HepG2 (cell line): ENCODE measurements at regions not wholly inside any gene's neighbourhood (a gene's known extent, or its start where the extent isn't known, plus 50 kb on each side); places are given as distances from the start of the nearest gene placed in this dataset.

Experiments
- ATAC-seq: fragments of 200-7000 bp; cut with Tn5 transposase; 3 replicates; pipeline ENCODE4 v1.9.1; 2020; ENCODE audit warnings: mild to moderate bottlenecking, moderate library complexity
- BruUV-seq: library from RNA; stranded (reverse); fragments of 400-500 nt; replicated peaks from 2 replicates; lab custom pipeline; 2021; lab: Mats Ljungman, UMichigan
- CTCF ChIA-PET: fragments of 300-600 bp; formaldehyde crosslinking; extraction: SDS; loops from one replicate; lab custom pipeline; 2021; ENCODE audit warnings: low total read pairs, inconsistent platforms, low intra/inter-chr PET ratio; lab: Yijun Ruan, JAX
- POLR2A ChIA-PET: fragments of 350-600 bp; sonication (Branson Sonifier 250); formaldehyde crosslinking; loops from one replicate; lab custom pipeline; 2020; ENCODE audit warnings: antibody characterized with exemption, inconsistent platforms; lab: Yijun Ruan, JAX
- DNase-seq: peaks from one replicate; pipeline ENCODE4 v3.0.0-alpha.2; 2015; ENCODE audit warnings: low spot score
- FAIRE-seq: peaks from 3 replicates; lab custom pipeline; 2011; peaks lifted over from hg19 to GRCh38; lab: Jason Lieb, UNC
- H2AFZ ChIP-seq: one replicate; pipeline ENCODE4 v1.6.1; 2011; ENCODE audit warnings: low read length, inconsistent platforms
- H3K27ac ChIP-seq: fragments of 300-600 bp; 3 replicates; pipeline ENCODE4 v1.8.0; 2011; ENCODE audit warnings: mixed run types, mild to moderate bottlenecking, mixed read lengths, low read length, inconsistent platforms; ENCODE audit not compliant: insufficient read depth; ENCODE audit errors: extremely low read length
- H3K27me3 ChIP-seq, 2 experiments: fragments of 200-600 bp in 1 of 2; 2 replicates in 1 of 2; 3 replicates in 1 of 2; pipeline versions ENCODE4 v1.6.0 to v1.8.0; 2011; ENCODE audit warnings: low read length in 2 of 2, mild to moderate bottlenecking in 2 of 2, moderate library complexity in 2 of 2, inconsistent platforms in 1 of 2; ENCODE audit not compliant: insufficient read depth in 2 of 2, control insufficient read depth in 1 of 2
- H3K36me3 ChIP-seq, 2 experiments: fragments of 200-600 bp in 1 of 2; replicated peaks in 1 of 2; 2 replicates in 1 of 2; 3 replicates in 1 of 2; pipeline versions ENCODE4 v1.5.1 to v1.8.0; 2011; ENCODE audit warnings: low read length in 2 of 2, inconsistent platforms in 1 of 2; ENCODE audit not compliant: insufficient read depth in 2 of 2, control insufficient read depth in 1 of 2
- H3K4me1 ChIP-seq: 2 replicates; pipeline ENCODE4 v1.5.1; 2012; ENCODE audit warnings: low read length, inconsistent platforms; ENCODE audit not compliant: insufficient read depth
- H3K4me2 ChIP-seq: 2 replicates; pipeline ENCODE4 v1.6.0; 2011; ENCODE audit warnings: low read depth, low read length, inconsistent platforms
- H3K4me3 ChIP-seq, 3 experiments: fragments of 200-600 bp in 1 of 3; sonication (generic), shearing (Covaris generic) in 1 of 3; replicated peaks in 1 of 3; 2 replicates each; pipeline ENCODE4 v1.5.1; 2011 to 2016; ENCODE audit warnings: low read length in 3 of 3, inconsistent platforms in 2 of 3, low read depth in 2 of 3, mild to moderate bottlenecking in 2 of 3, control low read depth in 1 of 3, mixed read lengths in 1 of 3; ENCODE audit not compliant: insufficient read depth in 1 of 3
- H3K79me2 ChIP-seq: one replicate; pipeline ENCODE4 v1.6.1; 2011; ENCODE audit warnings: low read length, inconsistent platforms; ENCODE audit not compliant: insufficient read depth
- H3K9ac ChIP-seq: 2 replicates; pipeline ENCODE4 v1.6.0; 2011; ENCODE audit warnings: mild to moderate bottlenecking, low read depth, low read length, inconsistent platforms; ENCODE audit not compliant: insufficient read depth
- H3K9me3 ChIP-seq: 2 replicates; pipeline ENCODE4 v1.5.1; 2012; ENCODE audit warnings: mild to moderate bottlenecking, low read length
- H4K20me1 ChIP-seq: 2 replicates; pipeline ENCODE4 v1.6.0; 2011; ENCODE audit warnings: inconsistent platforms, mild to moderate bottlenecking, low read length, moderate library complexity; ENCODE audit not compliant: insufficient read depth
- CAMTA2 ChIP-seq: sonication (generic); formaldehyde crosslinking; IDR thresholded peaks from 2 replicates; pipeline ENCODE4 v1.4.0; 2020; ENCODE audit warnings: mild to moderate bottlenecking, missing genetic modification reagents, borderline replicate concordance
- REL ChIP-seq: sonication (generic); formaldehyde crosslinking; conservative IDR thresholded peaks from 2 replicates; pipeline ENCODE4 v1.8.0; 2022; ENCODE audit warnings: mild to moderate bottlenecking, missing genetic modification reagents, moderate library complexity
- TCF12 ChIP-seq, 2 experiments: fragments of 450-650 bp in 1 of 2; sonication (generic) in 1 of 2; formaldehyde crosslinking in 1 of 2; IDR thresholded peaks; 2 replicates each; pipeline versions ENCODE4 v1.6.1 to v1.8.0; 2017 to 2022; ENCODE audit warnings: antibody characterized with exemption in 1 of 2, mild to moderate bottlenecking in 1 of 2, missing genetic modification reagents in 1 of 2, moderate library complexity in 1 of 2
- ZFYVE20 ChIP-seq: sonication (generic); formaldehyde crosslinking; IDR thresholded peaks from 2 replicates; pipeline ENCODE4 v1.8.0; 2023; ENCODE audit warnings: low read depth, mild to moderate bottlenecking, moderate library complexity, missing genetic modification reagents, borderline replicate concordance
- WGBS: methylation state at CpG from one replicate; pipeline ENCODE4 v1.1.6; 2017; ENCODE audit warnings: low lambda C conversion rate; 5-methylcytosine and 5-hydroxymethylcytosine counted together
- in situ Hi-C: cut with HindIII; loops from 2 replicates; pipeline ENCODE4 v1.10.0; 2017; ENCODE audit warnings: low pct_unique_long_range_greater_than_20kb; ENCODE audit not compliant: extremely low pct_ligation_motif_present
- intact Hi-C: fragments of 100-400 bp; cut with micrococcal nuclease; formaldehyde crosslinking; loops from one replicate; pipeline ENCODE4 v1.10.0; 2022; ENCODE audit not compliant: unreplicated experiment
- TF ChIP-seq, protein P1 (sequence below): sonication (generic); formaldehyde crosslinking; IDR thresholded peaks from 2 replicates; pipeline ENCODE4 v1.4.0; 2020; ENCODE audit warnings: missing genetic modification reagents
- TF ChIP-seq, protein P2 (sequence below): sonication (generic); formaldehyde crosslinking; IDR thresholded peaks from 2 replicates; pipeline ENCODE4 v1.5.0; 2020; ENCODE audit warnings: missing genetic modification reagents
- TF ChIP-seq, protein P3 (sequence below): IDR thresholded peaks from 2 replicates; pipeline ENCODE4 v1.6.1; 2018; ENCODE audit warnings: missing genetic modification reagents, mild to moderate bottlenecking, missing compliant biosample characterization

DNA sequence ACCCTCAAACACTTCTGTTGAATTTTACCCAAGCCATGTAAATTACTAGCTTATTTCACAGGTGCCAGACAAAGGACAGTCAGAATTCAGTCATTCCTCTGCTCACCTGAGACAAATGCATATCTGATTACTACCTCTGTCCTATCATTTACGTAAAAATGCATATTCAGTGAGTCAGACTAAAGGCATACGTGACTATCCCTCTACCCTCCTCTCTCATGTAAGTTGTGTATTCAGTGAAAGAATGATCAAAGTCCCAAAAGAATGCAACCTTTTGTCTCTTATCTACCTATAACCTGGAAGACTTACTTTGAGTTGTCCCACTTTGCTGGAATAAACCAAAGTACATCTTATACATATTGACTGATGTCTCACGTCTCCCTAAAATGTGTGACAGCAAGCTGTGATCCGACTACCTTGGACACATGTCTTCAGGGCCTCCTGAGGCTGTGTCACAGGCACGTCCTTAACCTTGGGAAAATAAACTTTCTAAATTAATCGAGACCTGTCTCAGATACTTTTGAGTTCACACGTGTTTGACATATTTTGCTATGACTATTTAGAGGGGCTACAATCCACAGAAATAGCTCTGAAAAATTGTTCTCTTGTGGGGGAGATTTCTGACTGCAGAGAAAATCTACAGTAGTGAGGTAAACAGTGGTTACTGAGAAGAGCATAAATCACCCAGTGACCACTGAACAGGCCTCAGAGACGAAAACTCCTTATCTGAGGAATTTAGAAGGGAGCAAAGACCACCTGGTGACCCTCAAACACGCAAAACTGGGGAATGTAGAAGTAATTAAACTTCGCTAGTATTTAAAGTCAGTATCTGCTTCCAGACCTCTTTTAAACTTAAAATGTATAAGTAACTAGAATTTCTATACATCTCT lies 1575.8 kb downstream of the STIM2 start:
- no peaks in the 10 kb centered on the region for H3K79me2 ChIP-seq
- intact Hi-C loops (no loop called here), in situ Hi-C loops (no loop called here)
- H3K9ac ChIP-seq: no peak overlapping the region
- no peak overlapping the region for H2AFZ ChIP-seq
- no peaks in the 10 kb centered on the region for H3K36me3 ChIP-seq
- FAIRE-seq (no peak), DNase-seq (no peak), ATAC-seq (no peak)
- H3K4me2 ChIP-seq: no peak overlapping the region
- no TSS peak for BruUV-seq
- H3K9me3 ChIP-seq: peaks cover 83% of the 10 kb centered on the region
- no peak overlapping the region for H3K27ac ChIP-seq
- H3K4me1 ChIP-seq: no peaks in the 10 kb centered on the region
- WGBS: 0% methylated on average over 10 of the region's 10 CpGs
- ChIA-PET CTCF (no interaction called here), POLR2A (no interaction called here)
- H3K27me3 ChIP-seq: no peaks in the 10 kb centered on the region
- no peak overlapping the region for H3K4me3 ChIP-seq
- TF ChIP-seq, protein P1, sequence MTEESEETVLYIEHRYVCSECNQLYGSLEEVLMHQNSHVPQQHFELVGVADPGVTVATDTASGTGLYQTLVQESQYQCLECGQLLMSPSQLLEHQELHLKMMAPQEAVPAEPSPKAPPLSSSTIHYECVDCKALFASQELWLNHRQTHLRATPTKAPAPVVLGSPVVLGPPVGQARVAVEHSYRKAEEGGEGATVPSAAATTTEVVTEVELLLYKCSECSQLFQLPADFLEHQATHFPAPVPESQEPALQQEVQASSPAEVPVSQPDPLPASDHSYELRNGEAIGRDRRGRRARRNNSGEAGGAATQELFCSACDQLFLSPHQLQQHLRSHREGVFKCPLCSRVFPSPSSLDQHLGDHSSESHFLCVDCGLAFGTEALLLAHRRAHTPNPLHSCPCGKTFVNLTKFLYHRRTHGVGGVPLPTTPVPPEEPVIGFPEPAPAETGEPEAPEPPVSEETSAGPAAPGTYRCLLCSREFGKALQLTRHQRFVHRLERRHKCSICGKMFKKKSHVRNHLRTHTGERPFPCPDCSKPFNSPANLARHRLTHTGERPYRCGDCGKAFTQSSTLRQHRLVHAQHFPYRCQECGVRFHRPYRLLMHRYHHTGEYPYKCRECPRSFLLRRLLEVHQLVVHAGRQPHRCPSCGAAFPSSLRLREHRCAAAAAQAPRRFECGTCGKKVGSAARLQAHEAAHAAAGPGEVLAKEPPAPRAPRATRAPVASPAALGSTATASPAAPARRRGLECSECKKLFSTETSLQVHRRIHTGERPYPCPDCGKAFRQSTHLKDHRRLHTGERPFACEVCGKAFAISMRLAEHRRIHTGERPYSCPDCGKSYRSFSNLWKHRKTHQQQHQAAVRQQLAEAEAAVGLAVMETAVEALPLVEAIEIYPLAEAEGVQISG (CRISPR knock-in tag): no peak
- TF ChIP-seq ZFYVE20 (CRISPR knock-in tag) (no peak), TCF12 (IDR thresholded peaks at IDR 0.05) (no peak), TCF12 (CRISPR knock-in tag; IDR thresholded peaks at IDR 0.05) (no peak), CAMTA2 (no peak), REL (CRISPR knock-in tag) (no peak)
- TF ChIP-seq, protein P2, sequence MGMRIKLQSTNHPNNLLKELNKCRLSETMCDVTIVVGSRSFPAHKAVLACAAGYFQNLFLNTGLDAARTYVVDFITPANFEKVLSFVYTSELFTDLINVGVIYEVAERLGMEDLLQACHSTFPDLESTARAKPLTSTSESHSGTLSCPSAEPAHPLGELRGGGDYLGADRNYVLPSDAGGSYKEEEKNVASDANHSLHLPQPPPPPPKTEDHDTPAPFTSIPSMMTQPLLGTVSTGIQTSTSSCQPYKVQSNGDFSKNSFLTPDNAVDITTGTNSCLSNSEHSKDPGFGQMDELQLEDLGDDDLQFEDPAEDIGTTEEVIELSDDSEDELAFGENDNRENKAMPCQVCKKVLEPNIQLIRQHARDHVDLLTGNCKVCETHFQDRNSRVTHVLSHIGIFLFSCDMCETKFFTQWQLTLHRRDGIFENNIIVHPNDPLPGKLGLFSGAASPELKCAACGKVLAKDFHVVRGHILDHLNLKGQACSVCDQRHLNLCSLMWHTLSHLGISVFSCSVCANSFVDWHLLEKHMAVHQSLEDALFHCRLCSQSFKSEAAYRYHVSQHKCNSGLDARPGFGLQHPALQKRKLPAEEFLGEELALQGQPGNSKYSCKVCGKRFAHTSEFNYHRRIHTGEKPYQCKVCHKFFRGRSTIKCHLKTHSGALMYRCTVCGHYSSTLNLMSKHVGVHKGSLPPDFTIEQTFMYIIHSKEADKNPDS (CRISPR knock-in tag): no peak
- TF ChIP-seq, protein P3, sequence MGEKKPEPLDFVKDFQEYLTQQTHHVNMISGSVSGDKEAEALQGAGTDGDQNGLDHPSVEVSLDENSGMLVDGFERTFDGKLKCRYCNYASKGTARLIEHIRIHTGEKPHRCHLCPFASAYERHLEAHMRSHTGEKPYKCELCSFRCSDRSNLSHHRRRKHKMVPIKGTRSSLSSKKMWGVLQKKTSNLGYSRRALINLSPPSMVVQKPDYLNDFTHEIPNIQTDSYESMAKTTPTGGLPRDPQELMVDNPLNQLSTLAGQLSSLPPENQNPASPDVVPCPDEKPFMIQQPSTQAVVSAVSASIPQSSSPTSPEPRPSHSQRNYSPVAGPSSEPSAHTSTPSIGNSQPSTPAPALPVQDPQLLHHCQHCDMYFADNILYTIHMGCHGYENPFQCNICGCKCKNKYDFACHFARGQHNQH: no peak
- no peaks in the 10 kb centered on the region for H4K20me1 ChIP-seq
